ENCODE measurements at regions not wholly inside any gene's neighbourhood (a gene's known extent, or its start where the extent isn't known, plus 50 kb on each side); places are given as distances from the start of the nearest gene placed in this dataset.
"Not testable (repeated sequence)": the region's sequence is repeated elsewhere in the genome, so short reads cannot be mapped to it uniquely, and the experiment has no call there.

GRCh38 chr12:76664731-76665130 lies 99.2 kb upstream of the ZDHHC17 start:
- DNase-seq (ENCODE audit: low spot score), result no peak

GRCh38 chr12:76666290-76666835 lies 97.6 kb upstream of the ZDHHC17 start:
- no peak for DNase-seq (ENCODE audit: low spot score)

GRCh38 chr12:76669981-76670380 lies 93.9 kb upstream of the ZDHHC17 start:
- DNase-seq (ENCODE audit: low spot score), result no peak

GRCh38 chr12:76670776-76671175 lies 93.1 kb upstream of the ZDHHC17 start:
- DNase-seq (ENCODE audit: low spot score), result no peak

- DNase-seq (ENCODE audit: low spot score), result no peak
Observed at GRCh38 chr12:76674669-76675315, 89.1 kb upstream of the ZDHHC17 start.

DNA sequence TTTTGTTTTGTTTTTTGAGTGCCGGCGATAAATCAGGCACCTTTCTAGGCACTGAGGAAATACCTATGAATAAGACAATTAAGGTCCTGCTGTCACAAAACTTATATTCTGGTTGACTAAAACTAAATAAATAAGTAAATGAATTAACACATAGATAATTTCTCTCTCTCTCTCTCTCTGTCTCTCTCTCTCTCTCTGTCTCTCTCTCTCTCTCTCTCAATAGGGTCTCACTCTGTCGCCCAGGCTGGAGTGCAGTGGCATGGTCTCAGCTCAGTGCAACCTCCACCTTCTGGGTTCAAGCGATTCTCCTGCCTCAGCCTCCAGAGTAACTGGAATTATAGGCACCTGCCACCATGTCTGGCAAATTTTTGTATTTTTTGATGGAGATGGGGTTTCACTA lies 87.7 kb upstream of the ZDHHC17 start:
- not testable (repeated sequence) for DNase-seq (ENCODE audit: low spot score)

GRCh38 chr12:76678992-76679391 lies 84.9 kb upstream of the ZDHHC17 start:
- no peak for DNase-seq (ENCODE audit: low spot score)

DNA sequence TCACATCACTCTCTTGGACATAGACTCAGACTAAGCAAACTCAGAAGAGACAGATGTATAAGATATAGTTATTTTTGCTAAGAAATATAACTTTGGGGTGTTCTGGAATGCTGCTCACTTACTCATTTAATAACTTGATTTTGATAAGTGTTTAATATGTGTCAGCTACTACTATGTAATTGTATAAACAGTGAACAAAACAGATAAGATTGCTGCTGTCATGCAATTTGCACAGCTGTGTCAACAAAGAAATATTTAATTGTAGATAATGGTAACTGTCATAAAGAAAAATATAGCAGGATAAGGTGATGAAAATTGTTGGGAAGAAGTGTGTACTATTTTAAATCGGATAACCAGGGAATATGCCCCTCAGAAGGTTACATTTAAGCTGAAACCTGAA lies 84.1 kb upstream of the ZDHHC17 start:
- no peak for DNase-seq (ENCODE audit: low spot score)

DNA sequence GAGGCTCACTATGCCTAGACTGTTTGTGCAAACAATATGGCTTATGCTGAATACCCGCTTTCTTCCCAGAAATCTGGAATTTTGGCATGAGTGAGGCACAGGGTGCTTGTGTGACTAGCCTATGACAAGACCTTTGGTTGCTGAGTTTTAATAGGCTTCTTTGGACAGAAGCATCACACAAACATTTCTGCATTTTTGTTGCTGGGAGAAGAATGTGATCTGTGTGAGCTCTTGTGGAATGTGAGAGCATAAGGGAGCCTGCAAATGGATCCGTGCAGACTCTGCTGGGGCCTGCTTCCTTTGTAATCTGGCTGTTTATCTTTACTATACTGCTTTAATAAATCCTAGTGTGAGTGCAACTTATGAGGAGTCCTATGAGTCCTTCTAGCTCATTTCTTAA lies 83.0 kb upstream of the ZDHHC17 start:
- DNase-seq (ENCODE audit: low spot score), result no peak

- DNase-seq (ENCODE audit: low spot score), result no peak
Observed at GRCh38 chr12:76685246-76685678, 78.7 kb upstream of the ZDHHC17 start.

- no peak for DNase-seq (ENCODE audit: low spot score)
Observed at GRCh38 chr12:76687981-76688380, 75.9 kb upstream of the ZDHHC17 start.

DNA sequence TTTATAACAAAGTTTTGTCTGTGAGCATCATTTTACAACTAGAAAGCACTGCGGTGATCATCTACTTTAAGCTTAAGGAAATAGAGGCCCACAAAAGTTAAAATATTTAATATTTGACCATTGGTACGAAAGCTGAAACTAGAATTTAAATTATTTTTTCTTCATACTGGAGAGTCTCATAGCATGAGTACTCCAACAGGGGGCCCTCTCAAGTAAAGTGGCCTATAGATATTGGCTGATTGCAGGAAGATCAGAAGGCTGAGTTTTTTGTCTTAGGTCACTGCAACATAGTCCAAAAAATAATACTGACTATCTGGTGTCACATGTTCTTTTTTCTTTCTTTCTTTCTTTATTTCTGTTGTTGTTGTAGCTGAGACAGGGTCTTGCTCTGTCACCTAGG lies 75.3 kb upstream of the ZDHHC17 start:
- peak; percentile 22 for DNase-seq (ENCODE audit: low spot score)

DNA sequence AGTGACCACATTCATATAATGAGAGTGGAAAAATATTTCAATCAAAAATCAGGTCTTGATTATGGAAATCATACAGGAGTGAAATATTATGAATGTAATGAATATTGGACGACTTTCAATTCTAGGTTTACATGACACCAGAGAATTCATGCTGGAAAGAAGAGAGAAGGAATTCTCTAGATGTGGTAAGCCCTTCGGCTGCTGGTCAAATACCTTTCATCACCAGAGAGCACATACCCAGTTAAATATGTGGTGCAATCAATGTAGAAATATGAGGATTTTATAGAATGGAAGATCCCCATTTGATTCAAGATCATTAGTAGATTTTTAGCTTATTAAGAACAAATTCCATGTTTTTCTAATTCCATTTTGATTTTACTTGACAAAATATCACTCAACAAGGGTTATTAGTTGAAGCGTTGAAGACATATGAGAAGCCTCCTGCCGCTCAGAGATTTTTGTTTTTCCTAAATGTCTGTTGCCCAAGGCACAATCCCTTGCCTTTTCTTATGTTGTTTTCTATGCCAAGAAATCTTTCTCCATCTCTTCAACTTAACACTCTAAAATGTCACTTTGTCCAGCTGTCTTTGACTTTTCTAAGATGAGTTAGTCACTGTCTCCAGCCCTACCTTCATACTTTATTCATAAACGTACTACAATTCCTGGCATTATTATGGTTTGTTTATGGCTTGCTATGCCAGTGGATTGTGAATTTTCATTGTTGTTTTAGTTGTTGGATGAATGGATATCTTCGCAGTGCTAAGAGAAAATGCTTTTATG lies 72.8 kb upstream of the ZDHHC17 start:
- no peak for DNase-seq (ENCODE audit: low spot score)

DNA sequence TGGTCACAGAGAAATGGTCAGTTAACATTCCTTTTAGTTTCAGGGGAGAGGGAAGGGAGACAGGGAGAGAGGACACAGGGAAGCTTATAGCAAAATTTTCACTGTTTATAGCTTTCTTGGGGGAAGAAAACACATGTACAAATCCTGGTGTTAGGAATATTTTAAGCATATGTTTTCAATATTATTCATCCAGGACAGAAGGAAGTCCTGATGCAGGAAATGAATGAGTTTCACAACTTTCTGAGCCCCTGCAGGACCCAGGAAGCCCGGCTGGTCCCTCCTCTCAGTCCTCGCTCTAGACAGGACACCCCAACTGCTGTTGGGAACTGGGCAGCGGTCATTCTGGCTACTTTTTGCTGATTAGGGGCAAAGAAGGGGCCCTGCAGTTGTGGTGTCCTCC lies 71.1 kb upstream of the ZDHHC17 start:
- DNase-seq (ENCODE audit: low spot score), result no peak

GRCh38 chr12:76694369-76694768 lies 69.5 kb upstream of the ZDHHC17 start:
- DNase-seq (ENCODE audit: low spot score), result no peak

DNA sequence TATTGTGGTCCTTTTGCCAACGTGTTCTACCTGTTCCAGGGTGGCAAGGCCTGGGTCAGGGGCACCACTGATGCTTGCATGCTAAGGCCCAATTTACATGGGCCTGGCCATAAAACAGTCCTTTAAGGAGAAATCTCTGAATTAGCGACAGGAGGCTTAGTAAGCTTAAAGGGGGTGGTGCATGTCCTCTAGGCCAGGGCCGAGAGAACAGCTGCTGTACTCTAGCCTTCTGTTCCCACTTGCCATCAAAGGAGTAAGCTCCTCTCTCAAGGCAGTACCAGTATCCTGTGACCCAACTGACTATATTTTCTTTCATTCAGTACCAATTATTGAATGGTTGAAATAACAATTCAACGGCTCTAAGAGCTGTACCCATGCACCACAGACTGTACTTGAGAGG lies 67.7 kb upstream of the ZDHHC17 start:
- no peak for DNase-seq (ENCODE audit: low spot score)

DNA sequence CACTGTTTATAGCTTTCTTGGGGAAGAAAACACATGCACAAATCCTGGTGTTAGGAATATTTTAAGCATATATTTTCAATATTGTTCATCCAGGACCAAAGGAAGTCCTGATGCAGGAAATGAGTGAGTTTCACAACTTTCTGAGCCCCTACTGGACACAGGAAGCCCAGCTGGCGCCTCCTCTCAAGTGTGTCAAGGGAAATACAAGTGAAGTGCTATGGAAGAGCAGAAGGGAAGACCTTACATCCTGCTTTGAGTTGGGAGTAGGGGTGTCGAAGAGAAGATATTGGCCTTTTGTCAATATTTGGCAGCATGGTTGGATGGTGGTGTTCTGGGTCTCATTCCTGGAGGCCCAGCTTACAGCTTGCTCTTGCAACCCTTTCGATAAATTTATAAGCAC lies 66.1 kb upstream of the ZDHHC17 start:
- no peak for DNase-seq (ENCODE audit: low spot score)

GRCh38 chr12:76698316-76698715 lies 65.6 kb upstream of the ZDHHC17 start:
- no peak for DNase-seq (ENCODE audit: low spot score)

DNA sequence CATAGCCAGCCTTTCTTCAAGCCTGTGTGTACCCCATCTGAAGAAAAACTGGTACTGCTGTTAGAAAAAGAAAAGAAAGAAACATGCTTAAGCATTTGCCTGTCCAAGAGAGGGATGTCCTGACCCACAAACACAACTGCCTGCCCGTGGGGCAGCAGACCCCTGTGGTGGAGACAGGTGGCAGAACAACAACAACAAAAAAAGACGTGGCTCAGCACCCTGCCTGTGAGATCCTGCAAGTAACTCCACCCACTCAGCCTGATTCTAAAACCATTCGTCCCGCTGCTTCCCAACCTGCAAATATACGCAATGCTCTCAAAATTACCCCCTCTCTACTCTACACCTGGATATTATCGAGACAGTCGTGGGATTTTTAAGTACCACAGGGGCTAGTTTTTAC lies 64.9 kb upstream of the ZDHHC17 start:
- no peak for DNase-seq (ENCODE audit: low spot score)

- no peak for DNase-seq (ENCODE audit: low spot score)
Observed at GRCh38 chr12:76701690-76702089, 62.2 kb upstream of the ZDHHC17 start.

DNA sequence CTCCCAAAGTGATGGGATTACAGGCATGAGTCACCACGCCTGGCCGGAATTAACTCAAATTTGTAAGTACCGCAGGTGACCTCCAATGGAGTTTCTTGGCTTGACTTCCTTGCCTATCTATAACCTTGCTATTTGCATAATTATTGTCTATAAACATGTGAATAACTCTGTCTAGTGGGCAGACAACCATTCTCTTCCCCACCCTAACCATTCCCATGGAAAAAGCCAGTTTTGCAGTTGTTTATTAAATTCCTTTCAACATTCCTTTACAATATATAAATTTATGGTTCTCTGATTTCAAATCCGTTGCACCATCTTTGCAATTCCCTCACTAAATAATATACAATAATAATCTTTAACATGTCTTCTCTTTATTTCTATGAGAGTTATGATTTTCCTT lies 61.0 kb upstream of the ZDHHC17 start:
- DNase-seq (ENCODE audit: low spot score), result no peak

- no peak for DNase-seq (ENCODE audit: low spot score)
Observed at GRCh38 chr12:76704693-76705092, 59.2 kb upstream of the ZDHHC17 start.

DNA sequence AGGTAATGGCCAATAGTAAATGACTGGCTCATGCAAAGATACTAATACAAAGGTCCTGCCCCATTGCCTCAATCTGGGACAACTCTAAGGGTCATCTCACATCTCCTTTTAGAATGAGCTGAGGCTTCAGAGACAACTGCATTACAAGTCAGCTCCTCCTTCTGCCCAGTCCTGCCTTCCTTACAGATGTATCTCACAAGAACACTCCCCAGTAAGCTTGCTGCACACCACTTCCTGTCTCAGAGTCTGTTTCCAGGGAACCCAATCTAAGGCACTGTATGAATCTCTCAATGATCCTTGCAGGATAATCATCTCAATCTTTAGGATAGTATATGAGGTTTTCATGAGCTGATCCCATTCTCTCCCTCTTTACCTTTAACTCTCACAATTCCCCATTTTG lies 57.8 kb upstream of the ZDHHC17 start:
- DNase-seq (ENCODE audit: low spot score), result no peak

DNA sequence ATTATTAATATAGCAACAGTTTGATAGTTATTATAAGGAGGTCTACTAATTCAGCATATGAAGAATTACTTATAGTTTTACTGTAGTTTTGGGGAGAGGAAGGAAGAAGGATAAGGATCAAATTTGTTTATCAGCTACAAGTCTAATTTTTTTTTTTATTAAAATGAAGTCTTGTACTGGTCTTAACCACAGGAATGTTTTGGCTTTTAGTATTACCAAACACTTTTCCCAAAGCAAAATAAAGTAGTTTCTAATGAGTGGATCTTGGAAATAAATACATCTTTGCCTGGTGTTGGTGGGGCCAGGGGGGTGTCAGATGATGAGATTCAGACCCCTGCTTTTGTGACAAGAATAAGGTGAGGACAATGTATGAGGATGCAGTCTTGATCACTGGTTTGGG lies 57.2 kb upstream of the ZDHHC17 start:
- DNase-seq (ENCODE audit: low spot score), result no peak

Measured in hematopoietic multipotent progenitor cell treated with erythropoietin and hydrocortisone succinate and interleukin-3 and kit ligand, for 15 days (in vitro differentiated cells).